CD4-positive, alpha-beta T cell (primary cell): ENCODE measurements at regions not wholly inside any gene's neighbourhood (a gene's known extent, or its start where the extent isn't known, plus 50 kb on each side); places are given as distances from the start of the nearest gene placed in this dataset.

Experiments used
- ATAC-seq: fragments of 200-7000 bp; cut with Tn5 transposase; one replicate; pipeline ENCODE4 v1.10.0; 2022; ENCODE audit warnings: mild to moderate bottlenecking; ENCODE audit not compliant: poor library complexity
- CTCF ChIA-PET: fragments of 350-600 bp; sonication (Branson Sonifier 250); formaldehyde crosslinking; loops from one replicate; lab custom pipeline; 2021; ENCODE audit warnings: antibody characterized with exemption, inconsistent platforms; lab: Charles Lee
- POLR2A ChIA-PET: fragments of 350-600 bp; sonication (Branson Sonifier 250); formaldehyde crosslinking; loops from one replicate; lab custom pipeline; 2021; ENCODE audit warnings: antibody characterized with exemption, inconsistent platforms; lab: Charles Lee
- DNase-seq, 14 experiments: peaks; one replicate each; pipeline ENCODE4 v3.0.0-alpha.2; 2013 to 2020; ENCODE audit warnings: mixed read lengths in 2 of 14
- H3K27ac ChIP-seq, 2 donors: one replicate each; pipeline versions ENCODE4 v1.5.1 to v1.7.0; 2013; ENCODE audit warnings: low read length in 2 of 2, low read depth in 1 of 2, mild to moderate bottlenecking in 1 of 2
- H3K27me3 ChIP-seq, 2 experiments: 1 replicate in 1 of 2; 2 replicates in 1 of 2; pipeline versions ENCODE4 v1.6.1 to v1.7.0; 2013; ENCODE audit warnings: low read length in 2 of 2, control low read depth in 1 of 2, mild to moderate bottlenecking in 1 of 2, moderate library complexity in 1 of 2; ENCODE audit not compliant: insufficient read depth in 2 of 2, control insufficient read depth in 1 of 2
- H3K36me3 ChIP-seq: one replicate; pipeline ENCODE4 v1.6.1; 2013; ENCODE audit warnings: low read length, control low read depth; ENCODE audit not compliant: insufficient read depth
- H3K4me1 ChIP-seq: one replicate; pipeline ENCODE4 v1.6.1; 2013; ENCODE audit warnings: low read length, control low read depth; ENCODE audit not compliant: insufficient read depth
- H3K4me3 ChIP-seq: one replicate; pipeline ENCODE4 v1.5.1; 2013; ENCODE audit warnings: mild to moderate bottlenecking, low read length, moderate library complexity
- H3K9me3 ChIP-seq, 2 experiments: 1 replicate in 1 of 2; 2 replicates in 1 of 2; pipeline versions ENCODE4 v1.6.1 to v1.7.0; 2013; ENCODE audit warnings: low read length in 2 of 2, mild to moderate bottlenecking in 2 of 2, control low read depth in 1 of 2, moderate library complexity in 1 of 2; ENCODE audit not compliant: control insufficient read depth in 1 of 2, insufficient read depth in 1 of 2
- H3K27ac Mint-ChIP-seq: one replicate; pipeline ENCODE4 v1.8.0; 2020; ENCODE audit warnings: mixed read lengths
- H3K27me3 Mint-ChIP-seq: one replicate; pipeline ENCODE4 v1.8.0; 2021; ENCODE audit warnings: mixed read lengths
- H3K36me3 Mint-ChIP-seq: one replicate; pipeline ENCODE4 v1.8.0; 2021; ENCODE audit warnings: low read depth, mixed read lengths
- H3K4me1 Mint-ChIP-seq: one replicate; pipeline ENCODE4 v1.8.0; 2021; ENCODE audit warnings: low read depth, mixed read lengths
- H3K4me3 Mint-ChIP-seq: one replicate; pipeline ENCODE4 v1.8.0; 2020; ENCODE audit warnings: mild to moderate bottlenecking, mixed read lengths
- H3K9me3 Mint-ChIP-seq: one replicate; pipeline ENCODE4 v1.8.0; 2020; ENCODE audit warnings: mixed read lengths
- CTCF ChIP-seq: fragments of 200-600 bp; IDR thresholded peaks from one replicate; pipeline ENCODE4 v1.8.0; 2022; ENCODE audit warnings: antibody characterized with exemption, mild to moderate bottlenecking
- intact Hi-C, 2 experiments: fragments of 100-400 bp; cut with DNase I in 1 of 2; cut with micrococcal nuclease in 1 of 2; formaldehyde crosslinking; loops; one replicate each; pipeline versions ENCODE4 v1.15.1 to v1.9.0; 2023 to 2025; cut with DNase I, micrococcal nuclease

DNA sequence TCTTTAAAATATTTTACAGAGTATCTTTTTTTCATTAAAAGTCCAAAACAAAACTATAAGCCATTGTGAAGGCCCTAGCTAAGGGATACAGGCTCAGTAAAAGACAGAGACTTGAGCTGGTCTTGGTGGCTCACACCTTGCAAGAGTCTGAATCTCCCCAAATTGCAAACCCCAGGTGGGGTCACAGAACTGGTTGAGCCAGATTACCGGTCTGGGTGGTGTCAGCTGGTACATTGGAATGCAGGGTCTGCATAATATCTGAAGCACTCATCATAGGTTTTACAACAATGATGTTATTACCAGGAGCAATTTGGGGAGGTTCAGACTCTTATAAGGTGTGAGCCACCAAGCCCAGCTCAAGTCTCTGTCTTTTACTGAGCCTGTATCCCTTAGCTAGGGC lies 201.2 kb upstream of the ARPP21 start:
- Mint-ChIP-seq H3K4me3 (no peak overlapping the region), H3K27ac (no peak overlapping the region), H3K4me1 (no peaks in the 10 kb centered on the region), H3K9me3 (peaks cover 4% of the 10 kb centered on the region), H3K36me3 (no peaks in the 10 kb centered on the region), H3K27me3 (no peaks in the 10 kb centered on the region)
- no peak for TF ChIP-seq CTCF
- DNase-seq: no peak
- Histone ChIP-seq H3K27me3 (no peaks in the 10 kb centered on the region), H3K4me1 (no peaks in the 10 kb centered on the region), H3K4me3 (no peak overlapping the region), H3K9me3 (no peaks in the 10 kb centered on the region), H3K27ac (no peak overlapping the region), H3K36me3 (no peaks in the 10 kb centered on the region)
- intact Hi-C loops: no loop called here
- ChIA-PET POLR2A (no interaction called here), CTCF (no interaction called here)
- ATAC-seq: no peak

- DNase-seq: no peak
- Histone ChIP-seq H3K36me3 (no peaks in the 10 kb centered on the region), H3K27me3 (no peaks in the 10 kb centered on the region), H3K27ac (no peak overlapping the region), H3K9me3 (no peaks in the 10 kb centered on the region), H3K4me3 (no peak overlapping the region), H3K4me1 (no peaks in the 10 kb centered on the region)
- intact Hi-C loops: no loop called here
- CTCF ChIA-PET: no interaction called here
- H3K9me3 Mint-ChIP-seq: peaks cover 4% of the 10 kb centered on the region
- no peak for ATAC-seq
- H3K27ac Mint-ChIP-seq: no peak overlapping the region
- POLR2A ChIA-PET: no interaction called here
- no peaks in the 10 kb centered on the region for H3K27me3 Mint-ChIP-seq
- H3K4me3 Mint-ChIP-seq: no peak overlapping the region
- no peaks in the 10 kb centered on the region for H3K36me3 Mint-ChIP-seq
- no peaks in the 10 kb centered on the region for H3K4me1 Mint-ChIP-seq
- TF ChIP-seq CTCF: no peak
These were observed 199.7 kb upstream of the ARPP21 start for GRCh38 chr3:35439663-35440062.

DNA sequence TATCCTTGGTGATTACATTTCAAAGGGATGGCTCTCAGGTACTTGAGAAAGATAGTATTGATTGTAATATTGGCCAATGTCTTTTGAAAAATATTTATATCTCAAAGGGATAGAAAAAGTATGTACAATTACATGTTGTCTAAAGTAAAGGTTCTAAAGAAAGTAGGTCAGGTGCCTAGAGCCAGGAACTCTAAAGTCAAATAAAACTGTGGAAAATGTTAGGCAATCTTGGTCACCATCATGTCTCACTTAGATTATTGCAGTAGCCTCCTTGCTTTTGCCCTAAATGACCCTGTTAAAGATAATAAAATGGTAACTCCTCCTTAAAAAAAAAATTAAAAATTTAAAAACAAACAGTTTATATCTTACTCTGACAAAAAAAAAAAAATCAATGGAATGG lies 198.5 kb upstream of the ARPP21 start:
- ChIA-PET CTCF (no interaction called here), POLR2A (no interaction called here)
- Mint-ChIP-seq H3K36me3 (no peaks in the 10 kb centered on the region), H3K27me3 (no peaks in the 10 kb centered on the region), H3K9me3 (peaks cover 4% of the 10 kb centered on the region), H3K27ac (no peak overlapping the region), H3K4me1 (no peaks in the 10 kb centered on the region), H3K4me3 (no peak overlapping the region)
- intact Hi-C loops: no loop called here
- ATAC-seq: no peak
- DNase-seq: no peak
- Histone ChIP-seq H3K9me3 (no peaks in the 10 kb centered on the region), H3K27ac (no peak overlapping the region), H3K36me3 (no peaks in the 10 kb centered on the region), H3K4me3 (no peak overlapping the region), H3K4me1 (no peaks in the 10 kb centered on the region), H3K27me3 (no peaks in the 10 kb centered on the region)
- no peak for TF ChIP-seq CTCF
